Small intestine (tissue), 7 donors: ENCODE measurements at regions not wholly inside any gene's neighbourhood (a gene's known extent, or its start where the extent isn't known, plus 50 kb on each side); places are given as distances from the start of the nearest gene placed in this dataset.

Experiments
- DNase-seq, 2 donors: peaks; one replicate each; pipeline versions ENCODE4 v3.0.0 to v3.0.0-alpha.2; 2013
- FAIRE-seq: peaks from 2 replicates; lab custom pipeline; 2012; peaks lifted over from hg19 to GRCh38; lab: Jason Lieb, UNC
- H3K27ac ChIP-seq, 3 donors: one replicate each; pipeline ENCODE4 v1.5.1; 2013; ENCODE audit warnings: low read length in 2 of 3, mild to moderate bottlenecking in 2 of 3, control low read depth in 1 of 3, inconsistent platforms in 1 of 3, low read depth in 1 of 3, moderate library complexity in 1 of 3
- H3K27me3 ChIP-seq, 3 donors: one replicate each; pipeline ENCODE4 v1.6.1; 2013; ENCODE audit warnings: low read length in 3 of 3, inconsistent platforms in 1 of 3; ENCODE audit not compliant: control insufficient read depth in 3 of 3, insufficient read depth in 3 of 3
- H3K36me3 ChIP-seq, 3 donors: one replicate each; pipeline ENCODE4 v1.6.1; 2013; ENCODE audit warnings: low read length in 3 of 3, inconsistent platforms in 1 of 3, low read depth in 1 of 3, mild to moderate bottlenecking in 1 of 3, moderate library complexity in 1 of 3; ENCODE audit not compliant: control insufficient read depth in 3 of 3, insufficient read depth in 2 of 3
- H3K4me1 ChIP-seq, 3 donors: one replicate each; pipeline ENCODE4 v1.6.1; 2013; ENCODE audit warnings: low read length in 2 of 3, inconsistent platforms in 1 of 3, low read depth in 1 of 3, mild to moderate bottlenecking in 1 of 3, moderate library complexity in 1 of 3; ENCODE audit not compliant: control insufficient read depth in 3 of 3, insufficient read depth in 2 of 3
- H3K4me3 ChIP-seq, 3 donors: one replicate each; pipeline ENCODE4 v1.5.1; 2013; ENCODE audit warnings: low read length in 3 of 3, control low read depth in 1 of 3, inconsistent platforms in 1 of 3, low read depth in 1 of 3, mild to moderate bottlenecking in 1 of 3, moderate library complexity in 1 of 3
- H3K9me3 ChIP-seq, 2 donors: one replicate each; pipeline ENCODE4 v1.6.1; 2013; ENCODE audit warnings: low read depth in 1 of 2, low read length in 1 of 2; ENCODE audit not compliant: control insufficient read depth in 2 of 2, insufficient read depth in 1 of 2
- WGBS, 3 donors: extraction: QIAGEN DNeasy Blood & Tissue Kit; methylation state at CpG; one replicate each; pipeline ENCODE4 v1.1.7; 2013; 5-methylcytosine and 5-hydroxymethylcytosine counted together
- donor health status: healthy with polysubstance abuse.
- donor health status: control.
- donor health status: control.
- donor health status: Bipolar disorder and iron deficiency.
- donor health status: healthy.

DNA sequence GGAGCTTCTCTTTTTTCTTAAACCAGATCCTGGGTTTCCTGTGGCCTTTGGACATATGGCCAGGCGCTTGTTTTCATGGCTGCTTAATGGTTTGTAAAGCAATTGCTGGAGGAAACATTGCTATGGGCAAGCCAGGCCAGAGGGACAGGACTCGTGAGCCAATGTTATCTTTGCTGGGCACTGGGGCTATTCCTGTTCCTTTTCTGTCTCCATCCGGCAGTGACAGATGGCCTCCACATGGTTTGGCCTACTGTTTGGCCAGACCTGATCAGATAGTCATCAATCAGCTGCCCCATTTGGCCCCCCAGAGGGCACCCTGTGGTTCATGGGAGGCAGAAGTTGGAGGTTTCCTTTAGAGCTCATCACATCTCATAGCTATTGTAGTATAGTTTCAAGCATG lies 326.1 kb upstream of the ROPN1 start:
- DNase-seq: peak in 1 of 2 donors; percentile 8
- FAIRE-seq: no peak
- Histone ChIP-seq H3K27me3 (no peaks in the 10 kb centered on the region), H3K36me3 (no peaks in the 10 kb centered on the region), H3K4me1 (no peaks in the 10 kb centered on the region), H3K27ac (no peak overlapping the region), H3K9me3 (no peaks in the 10 kb centered on the region), H3K4me3 (no peak overlapping the region)
- 74 to 82% (median 75%) methylated on average over 3 of the region's 3 CpGs for WGBS, 3 donors

DNA sequence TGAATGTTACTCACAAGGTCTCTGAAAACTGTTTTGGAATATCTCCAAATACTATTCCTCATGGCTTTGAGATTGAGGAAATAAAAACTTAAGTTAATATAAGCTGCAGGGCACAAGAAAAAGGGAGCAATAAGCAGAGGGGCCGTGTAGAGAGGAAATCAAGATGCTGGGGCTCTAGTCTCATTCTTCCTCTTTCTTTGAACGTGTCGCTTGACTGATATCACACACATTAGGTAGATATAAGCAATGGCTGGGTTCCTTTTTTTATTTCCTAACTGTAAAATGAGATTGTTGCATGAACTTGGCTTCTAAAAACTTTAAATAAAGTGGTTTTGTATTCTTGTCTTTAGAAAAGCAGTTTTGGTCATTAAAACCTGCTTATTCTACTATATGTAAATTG lies 326.7 kb upstream of the ROPN1 start:
- Histone ChIP-seq H3K9me3 (no peaks in the 10 kb centered on the region), H3K27me3 (no peaks in the 10 kb centered on the region), H3K36me3 (no peaks in the 10 kb centered on the region), H3K4me3 (no peak overlapping the region), H3K4me1 (no peaks in the 10 kb centered on the region), H3K27ac (no peak overlapping the region)
- FAIRE-seq (no peak), DNase-seq (no peak)
- WGBS, 3 donors: 41 to 63% (median 44%) methylated on average over 3 of the region's 3 CpGs

DNA sequence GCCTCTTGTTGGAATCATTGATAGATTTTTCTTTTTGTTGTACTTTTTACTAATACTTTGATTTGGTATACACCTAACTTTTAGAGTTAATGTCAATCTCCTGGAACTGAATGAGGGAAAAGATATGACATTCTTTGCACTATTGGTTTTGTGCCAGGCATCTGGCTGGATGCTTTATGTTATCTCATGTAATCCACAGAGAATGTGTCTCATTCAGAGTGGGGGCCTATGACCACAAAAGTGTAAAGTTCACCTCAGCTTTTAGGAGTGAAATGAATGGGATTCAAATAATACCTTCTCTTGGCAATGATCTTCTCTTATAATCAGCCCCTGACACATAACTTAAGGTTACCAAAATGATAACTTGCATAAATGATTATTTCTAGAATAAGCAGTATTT lies 329.1 kb upstream of the ROPN1 start:
- no peak for DNase-seq
- Histone ChIP-seq H3K27ac (no peak overlapping the region), H3K27me3 (no peaks in the 10 kb centered on the region), H3K4me3 (no peak overlapping the region), H3K4me1 (no peaks in the 10 kb centered on the region), H3K9me3 (no peaks in the 10 kb centered on the region), H3K36me3 (no peaks in the 10 kb centered on the region)
- no peak for FAIRE-seq

DNA sequence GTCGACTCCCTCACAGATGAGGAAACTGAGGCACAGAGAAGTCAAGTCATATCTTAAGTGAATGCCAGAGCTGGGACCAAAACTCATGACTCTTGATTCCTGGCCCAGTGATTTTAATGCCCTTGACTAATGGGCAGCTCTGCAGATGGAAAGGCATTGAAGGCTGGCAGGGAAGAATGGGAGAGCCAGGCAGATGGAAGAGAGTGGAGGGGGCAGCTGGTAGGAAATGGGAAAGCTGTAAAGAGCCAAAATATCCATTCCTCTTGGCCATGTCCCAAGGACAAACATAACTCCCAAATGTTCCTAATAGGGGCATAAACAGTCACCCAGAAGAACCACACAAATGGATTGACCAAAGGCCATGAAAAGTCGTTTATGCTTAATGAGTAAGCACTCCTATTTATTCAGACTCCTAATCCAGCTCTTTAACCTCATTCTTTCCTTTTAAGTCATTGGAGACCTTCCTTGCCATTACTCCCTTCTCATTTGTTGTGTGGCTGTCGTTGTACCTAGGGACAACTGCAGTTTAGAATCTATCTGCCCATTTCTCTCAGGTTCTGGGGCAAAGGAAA lies 330.5 kb upstream of the ROPN1 start:
- 57 to 68% (median 64%) methylated on average over 3 of the region's 3 CpGs for WGBS, 3 donors
- H3K27me3 ChIP-seq: no peaks in the 10 kb centered on the region
- no peaks in the 10 kb centered on the region for H3K4me1 ChIP-seq
- H3K4me3 ChIP-seq: no peak overlapping the region
- FAIRE-seq (no peak), DNase-seq (no peak)
- H3K9me3 ChIP-seq: no peaks in the 10 kb centered on the region
- no peak overlapping the region for H3K27ac ChIP-seq
- H3K36me3 ChIP-seq: no peaks in the 10 kb centered on the region

DNA sequence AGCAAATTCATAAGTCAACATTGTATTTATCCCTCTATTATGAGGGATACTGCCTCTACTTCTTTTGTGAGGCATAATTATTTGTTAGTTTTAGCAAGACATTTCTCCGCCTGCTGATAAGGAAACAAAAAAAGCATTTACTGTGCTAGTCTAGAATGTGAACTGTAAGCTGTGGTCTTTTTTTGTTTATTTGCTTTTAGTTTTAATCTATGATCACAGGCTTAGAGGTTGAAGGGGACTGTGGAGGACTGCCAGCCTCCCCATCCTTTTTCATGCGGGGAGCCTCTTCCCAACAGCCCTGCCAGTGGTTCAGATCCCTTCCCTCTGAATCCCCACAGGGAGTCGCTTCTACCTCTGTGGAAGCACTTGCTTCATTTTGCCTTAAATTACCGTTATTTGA lies 331.0 kb upstream of the ROPN1 start:
- 72 to 90% (median 86%) methylated on average over 4 of the region's 4 CpGs for WGBS, 3 donors
- DNase-seq (no peak), FAIRE-seq (no peak)
- H3K4me1 ChIP-seq: no peaks in the 10 kb centered on the region
- H3K27me3 ChIP-seq: no peaks in the 10 kb centered on the region
- H3K9me3 ChIP-seq: no peaks in the 10 kb centered on the region
- H3K4me3 ChIP-seq: no peak overlapping the region
- no peaks in the 10 kb centered on the region for H3K36me3 ChIP-seq
- no peak overlapping the region for H3K27ac ChIP-seq

DNA sequence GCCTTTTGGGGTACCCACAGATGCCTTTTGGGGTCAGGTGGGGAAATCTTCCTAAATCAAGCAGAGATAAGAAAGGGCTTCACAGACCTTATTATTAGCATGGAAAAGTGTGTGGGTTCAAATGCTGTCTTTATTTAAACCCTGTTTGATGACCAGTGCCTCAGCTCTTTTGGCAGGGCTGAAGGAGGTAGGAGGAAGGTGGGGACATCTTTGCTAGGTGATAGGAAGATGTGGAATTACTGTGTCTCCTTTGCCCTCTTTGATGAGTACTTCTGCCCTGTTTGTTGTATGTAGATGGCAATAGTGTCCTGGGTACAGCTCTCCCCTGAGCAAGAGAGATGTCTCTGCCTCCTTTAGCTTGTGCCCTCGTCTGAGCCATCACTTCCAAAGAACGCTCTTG lies 333.3 kb upstream of the ROPN1 start:
- no peak for DNase-seq
- no peak overlapping the region for H3K27ac ChIP-seq
- no peak overlapping the region for H3K4me3 ChIP-seq
- no peak for FAIRE-seq
- no peaks in the 10 kb centered on the region for H3K27me3 ChIP-seq
- no peaks in the 10 kb centered on the region for H3K9me3 ChIP-seq
- H3K36me3 ChIP-seq: no peaks in the 10 kb centered on the region
- WGBS, 3 donors: 81 to 92% (median 86%) methylated on average over 2 of the region's 2 CpGs
- no peaks in the 10 kb centered on the region for H3K4me1 ChIP-seq

DNA sequence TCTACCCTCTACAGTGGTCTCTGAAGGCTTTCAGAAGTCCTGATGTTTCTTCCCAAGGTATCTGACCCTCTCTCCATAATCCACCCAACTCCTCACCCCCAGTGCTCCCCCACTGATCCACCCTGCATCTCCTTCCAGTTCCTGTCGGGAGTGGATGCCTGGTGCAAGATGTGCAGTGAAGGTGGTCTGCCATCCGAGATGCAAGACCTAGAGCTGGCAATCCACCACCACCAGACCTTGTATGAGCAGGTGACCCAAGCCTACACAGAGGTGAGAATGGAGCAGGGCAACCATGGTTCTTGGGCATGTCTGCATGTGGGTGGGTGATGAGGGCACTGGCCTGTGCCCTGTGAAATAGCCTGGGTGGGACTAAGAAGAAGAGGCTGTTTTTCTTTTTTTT lies 337.8 kb upstream of the ROPN1 start:
- H3K36me3 ChIP-seq: no peaks in the 10 kb centered on the region
- H3K27ac ChIP-seq: no peak overlapping the region
- FAIRE-seq: no peak
- no peaks in the 10 kb centered on the region for H3K4me1 ChIP-seq
- H3K4me3 ChIP-seq: no peak overlapping the region
- no peaks in the 10 kb centered on the region for H3K27me3 ChIP-seq
- 87 to 92% (median 90%) methylated on average over 2 of the region's 2 CpGs for WGBS, 3 donors
- DNase-seq: no peak
- no peaks in the 10 kb centered on the region for H3K9me3 ChIP-seq

DNA sequence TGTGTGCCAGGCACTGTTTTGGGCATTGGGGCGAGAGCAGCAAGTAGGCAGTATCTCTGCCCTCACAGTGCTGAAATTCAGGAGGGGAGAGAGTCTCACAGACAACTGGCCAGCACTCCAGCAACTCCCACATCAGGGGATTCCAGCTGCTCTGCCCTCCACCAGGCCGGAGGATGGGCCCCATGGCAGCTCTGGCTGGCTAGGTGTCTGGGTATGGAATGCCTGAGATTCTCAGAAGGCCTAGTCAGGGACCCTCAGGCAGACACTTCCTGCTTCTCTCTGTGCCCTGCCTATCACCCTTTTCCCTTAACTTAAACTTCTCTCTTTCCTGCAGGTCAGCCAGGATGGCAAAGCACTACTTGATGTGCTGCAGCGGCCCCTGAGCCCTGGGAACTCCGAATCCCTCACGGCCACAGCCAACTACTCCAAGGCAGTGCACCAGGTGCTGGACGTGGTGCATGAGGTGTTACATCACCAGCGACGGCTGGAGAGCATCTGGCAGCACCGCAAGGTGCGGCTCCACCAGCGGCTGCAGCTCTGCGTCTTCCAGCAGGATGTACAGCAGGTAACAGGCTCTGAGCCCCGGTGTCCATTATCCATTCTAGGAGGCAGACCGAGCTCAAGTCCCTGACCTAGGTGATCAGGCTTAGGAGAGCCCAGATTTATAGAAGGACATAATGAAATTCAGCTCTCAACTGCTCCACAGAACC lies 342.2 kb upstream of the ROPN1 start:
- peaks cover 0 to 1% (median 0%) of the 10 kb centered on the region in 3 donors for H3K27me3 ChIP-seq
- no peaks in the 10 kb centered on the region for H3K9me3 ChIP-seq
- H3K4me3 ChIP-seq: no peak overlapping the region
- FAIRE-seq (no peak), DNase-seq (no peak)
- no peaks in the 10 kb centered on the region for H3K36me3 ChIP-seq
- no peaks in the 10 kb centered on the region for H3K4me1 ChIP-seq
- no peak overlapping the region for H3K27ac ChIP-seq
- WGBS, 3 donors: 80 to 86% (median 86%) methylated on average over 14 of the region's 14 CpGs
